Brain microvascular endothelial cell (primary cell): ENCODE measurements at regions not wholly inside any gene's neighbourhood (a gene's known extent, or its start where the extent isn't known, plus 50 kb on each side); places are given as distances from the start of the nearest gene placed in this dataset.

ENCODE experiments used
- DNase-seq: peaks from one replicate; pipeline ENCODE4 v3.0.0-alpha.2; 2020
- H3K27ac ChIP-seq: fragments of 250-450 bp; sonication (Bioruptor Pico); 2 replicates; pipeline ENCODE4 v1.5.1; 2020; ENCODE audit warnings: mild to moderate bottlenecking, moderate library complexity
- H3K27me3 ChIP-seq: fragments of 250-450 bp; sonication (Bioruptor Pico); replicated peaks from 2 replicates; pipeline ENCODE4 v1.5.1; 2020; ENCODE audit warnings: mild to moderate bottlenecking
- H3K36me3 ChIP-seq: fragments of 250-450 bp; sonication (Bioruptor Pico); replicated peaks from 2 replicates; pipeline ENCODE4 v1.5.1; 2020; ENCODE audit warnings: mild to moderate bottlenecking
- H3K4me3 ChIP-seq: 2 replicates; pipeline ENCODE4 v1.5.1; 2011; ENCODE audit warnings: low read depth, mild to moderate bottlenecking, control low read depth, low read length, moderate library complexity
- in situ Hi-C: cut with HindIII; loops from 2 replicates; pipeline ENCODE4 v1.10.0; 2017; ENCODE audit warnings: low sequenced_read_pairs, low pct_ligation_motif_present
- TF ChIP-seq, protein P1 (sequence below): IDR thresholded peaks from 2 replicates; pipeline ENCODE4 v1.5.1; 2011; ENCODE audit warnings: low read depth, mild to moderate bottlenecking, moderate library complexity, low read length, control low read depth, inconsistent platforms; ENCODE audit errors: missing control alignments

DNA sequence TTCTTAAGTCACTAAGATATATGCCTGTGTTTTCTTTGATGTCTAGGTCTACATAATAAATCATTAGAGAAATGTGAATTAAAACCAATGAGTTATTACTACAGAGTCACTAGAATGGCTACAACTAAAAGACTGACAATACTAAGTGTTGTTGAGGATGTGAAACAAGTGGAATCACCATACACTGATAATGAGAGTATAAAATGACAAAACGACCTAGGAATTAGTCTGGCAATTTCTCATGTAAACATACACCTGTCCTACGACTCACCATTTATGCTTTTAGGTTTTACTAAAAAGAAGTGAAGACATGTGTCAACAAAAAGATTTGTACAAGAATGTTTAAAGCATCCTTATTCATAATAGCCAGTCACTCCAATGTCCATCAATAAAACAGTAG, 75.2 kb upstream of the SATB1 start:
- no peaks in the 10 kb centered on the region for H3K36me3 ChIP-seq
- TF ChIP-seq, protein P1, sequence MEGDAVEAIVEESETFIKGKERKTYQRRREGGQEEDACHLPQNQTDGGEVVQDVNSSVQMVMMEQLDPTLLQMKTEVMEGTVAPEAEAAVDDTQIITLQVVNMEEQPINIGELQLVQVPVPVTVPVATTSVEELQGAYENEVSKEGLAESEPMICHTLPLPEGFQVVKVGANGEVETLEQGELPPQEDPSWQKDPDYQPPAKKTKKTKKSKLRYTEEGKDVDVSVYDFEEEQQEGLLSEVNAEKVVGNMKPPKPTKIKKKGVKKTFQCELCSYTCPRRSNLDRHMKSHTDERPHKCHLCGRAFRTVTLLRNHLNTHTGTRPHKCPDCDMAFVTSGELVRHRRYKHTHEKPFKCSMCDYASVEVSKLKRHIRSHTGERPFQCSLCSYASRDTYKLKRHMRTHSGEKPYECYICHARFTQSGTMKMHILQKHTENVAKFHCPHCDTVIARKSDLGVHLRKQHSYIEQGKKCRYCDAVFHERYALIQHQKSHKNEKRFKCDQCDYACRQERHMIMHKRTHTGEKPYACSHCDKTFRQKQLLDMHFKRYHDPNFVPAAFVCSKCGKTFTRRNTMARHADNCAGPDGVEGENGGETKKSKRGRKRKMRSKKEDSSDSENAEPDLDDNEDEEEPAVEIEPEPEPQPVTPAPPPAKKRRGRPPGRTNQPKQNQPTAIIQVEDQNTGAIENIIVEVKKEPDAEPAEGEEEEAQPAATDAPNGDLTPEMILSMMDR, result no peak
- no peaks in the 10 kb centered on the region for H3K27me3 ChIP-seq
- in situ Hi-C loops, result no loop called here
- DNase-seq, result no peak
- no peak overlapping the region for H3K4me3 ChIP-seq
- no peak overlapping the region for H3K27ac ChIP-seq

DNA sequence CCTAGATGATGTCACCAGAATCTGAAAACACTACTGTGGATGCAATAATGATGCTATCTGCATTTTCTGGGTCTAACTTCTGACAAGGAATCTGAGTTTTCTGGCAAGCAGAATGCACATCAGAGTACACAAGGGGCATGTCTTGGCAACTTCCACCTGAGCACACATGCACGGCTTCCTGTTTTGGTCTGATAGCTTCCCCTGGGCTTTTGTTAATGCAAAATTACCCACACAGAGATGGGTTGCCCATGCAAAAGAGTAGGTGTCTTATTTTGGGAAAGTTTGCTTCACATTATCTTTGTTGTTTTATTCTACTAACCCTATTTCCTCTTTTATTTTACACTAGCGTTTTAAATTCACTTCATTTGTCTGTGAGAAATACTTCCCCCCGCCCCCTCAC, 74.2 kb upstream of the SATB1 start:
- in situ Hi-C loops, result no loop called here
- Histone ChIP-seq H3K27me3 (no peaks in the 10 kb centered on the region), H3K27ac (no peak overlapping the region), H3K36me3 (no peaks in the 10 kb centered on the region), H3K4me3 (no peak overlapping the region)
- no peak for DNase-seq
- TF ChIP-seq, protein P1, result no peak

DNA sequence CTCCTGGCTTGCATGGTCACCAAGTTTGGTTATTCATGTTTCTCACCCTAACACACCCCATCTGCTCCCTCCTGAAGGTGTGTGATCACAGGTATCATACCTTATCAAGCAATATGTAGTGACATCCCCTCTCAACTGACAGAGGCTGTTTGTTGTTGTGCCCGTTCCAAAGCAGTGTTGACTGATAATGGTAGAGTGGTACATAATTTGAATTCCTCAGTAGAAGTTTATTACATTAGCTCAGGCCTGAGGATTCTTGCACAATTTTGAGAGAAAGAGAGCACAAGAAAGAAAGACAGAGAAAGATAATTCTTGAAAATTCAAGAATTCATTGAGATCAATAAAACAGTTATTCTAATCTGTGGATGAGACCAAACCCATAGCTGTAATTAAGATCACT, 69.1 kb upstream of the SATB1 start:
- no peaks in the 10 kb centered on the region for H3K27me3 ChIP-seq
- H3K27ac ChIP-seq, result no peak overlapping the region
- H3K4me3 ChIP-seq, result no peak overlapping the region
- in situ Hi-C loops, result no loop called here
- no peak for DNase-seq
- no peaks in the 10 kb centered on the region for H3K36me3 ChIP-seq
- TF ChIP-seq, protein P1, result no peak

DNA sequence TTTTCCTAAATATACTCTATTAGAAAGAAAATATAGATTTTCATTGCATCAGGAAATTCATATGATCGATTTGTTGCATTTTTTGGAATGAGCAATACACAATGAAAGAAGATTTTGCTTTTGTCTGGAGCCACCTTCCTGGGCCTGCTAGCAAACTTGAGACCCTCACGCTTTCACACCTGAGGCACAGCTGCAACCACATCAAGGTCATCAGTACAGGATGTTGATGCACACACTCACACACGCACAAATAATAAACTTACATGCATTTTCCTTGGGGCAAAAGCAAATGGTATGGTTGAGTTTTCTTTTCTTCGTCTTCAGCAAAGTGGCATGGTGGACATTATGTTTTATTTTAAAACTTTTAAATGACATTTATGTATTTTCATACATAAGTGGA, 64.8 kb upstream of the SATB1 start:
- H3K36me3 ChIP-seq, result no peaks in the 10 kb centered on the region
- DNase-seq, result no peak
- in situ Hi-C loops, result no loop called here
- no peaks in the 10 kb centered on the region for H3K27me3 ChIP-seq
- no peak overlapping the region for H3K27ac ChIP-seq
- TF ChIP-seq, protein P1, result no peak
- H3K4me3 ChIP-seq, result no peak overlapping the region

DNA sequence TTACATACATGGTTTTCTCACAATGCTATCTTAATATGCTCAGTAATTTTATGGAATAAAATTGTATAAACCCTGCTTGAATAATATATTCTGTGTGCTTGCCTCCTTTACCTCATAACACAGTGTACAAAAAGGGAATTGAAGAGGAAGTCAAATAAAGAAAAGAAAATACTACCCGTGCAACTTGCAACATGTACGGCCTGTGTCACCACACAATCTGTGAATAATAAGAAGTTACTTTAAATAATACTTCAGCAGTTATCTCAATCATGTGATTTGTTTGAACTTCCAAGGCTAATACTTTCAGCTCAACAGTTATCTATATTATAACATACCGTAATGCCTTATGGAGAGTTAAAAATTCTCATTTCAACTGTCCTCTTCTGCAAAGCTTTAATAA, 58.1 kb upstream of the SATB1 start:
- TF ChIP-seq, protein P1, result no peak
- H3K27ac ChIP-seq, result no peak overlapping the region
- in situ Hi-C loops, result no loop called here
- H3K36me3 ChIP-seq, result no peaks in the 10 kb centered on the region
- H3K4me3 ChIP-seq, result no peak overlapping the region
- H3K27me3 ChIP-seq, result no peaks in the 10 kb centered on the region
- DNase-seq, result no peak

DNA sequence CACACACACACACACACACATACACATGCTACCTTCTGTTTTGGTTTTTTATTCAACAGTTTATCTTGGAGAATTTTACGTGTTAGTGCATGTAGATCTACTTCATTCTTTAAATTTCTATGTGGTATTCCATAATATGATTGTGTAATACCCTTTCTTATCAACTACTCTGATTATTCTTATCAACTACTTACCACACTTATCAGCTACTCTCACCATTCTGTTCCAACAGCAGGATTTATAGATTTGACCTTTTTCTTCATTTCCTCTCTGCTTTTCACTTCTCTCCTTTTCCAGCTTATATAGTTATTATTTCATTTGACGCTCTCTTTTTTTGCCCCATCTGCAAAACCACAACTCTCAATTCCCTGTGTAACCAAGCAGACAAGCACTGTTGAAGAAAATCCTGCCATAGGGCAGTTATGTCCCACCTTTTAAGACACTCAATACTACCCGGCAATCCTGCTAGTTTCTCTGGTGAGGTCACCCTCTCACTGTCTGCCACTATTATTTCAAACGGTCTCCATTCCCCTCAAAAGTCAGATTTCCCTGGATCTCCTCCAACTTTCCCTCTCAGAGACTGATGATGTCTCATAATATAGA, 56.9 kb upstream of the SATB1 start:
- in situ Hi-C loops, result no loop called here
- Histone ChIP-seq H3K27ac (no peak overlapping the region), H3K36me3 (no peaks in the 10 kb centered on the region), H3K4me3 (no peak overlapping the region), H3K27me3 (no peaks in the 10 kb centered on the region)
- TF ChIP-seq, protein P1, result no peak
- DNase-seq, result peak; percentile 2
